Activated CD4-positive, alpha-beta T cell treated with anti-CD3 and anti-CD28 coated beads, Interleukin-2, amount 10 ng/mL, durations not matched to agents 7 days and 5 days (primary cell): ENCODE measurements at regions not wholly inside any gene's neighbourhood (a gene's known extent, or its start where the extent isn't known, plus 50 kb on each side); places are given as distances from the start of the nearest gene placed in this dataset.
"Not testable (repeated sequence)": the region's sequence is repeated elsewhere in the genome, so short reads cannot be mapped to it uniquely, and the experiment has no call there.

Experiments used
- CTCF ChIA-PET: fragments of 350-600 bp; sonication (Branson Sonifier 250); formaldehyde crosslinking; loops from one replicate; lab custom pipeline; 2021; ENCODE audit warnings: antibody characterized with exemption; lab: Charles Lee
- POLR2A ChIA-PET: fragments of 350-600 bp; sonication (Branson Sonifier 250); formaldehyde crosslinking; loops from one replicate; lab custom pipeline; 2021; ENCODE audit warnings: antibody characterized with exemption; lab: Charles Lee
- DNase-seq: peaks from one replicate; pipeline ENCODE4 v3.0.0-alpha.2; 2020
- H3K27ac Mint-ChIP-seq: one replicate; pipeline ENCODE4 v1.8.0; 2021; ENCODE audit warnings: mild to moderate bottlenecking, moderate library complexity, mixed read lengths
- H3K27me3 Mint-ChIP-seq: one replicate; pipeline ENCODE4 v1.8.0; 2021; ENCODE audit warnings: mixed read lengths
- H3K36me3 Mint-ChIP-seq: one replicate; pipeline ENCODE4 v1.8.0; 2021; ENCODE audit warnings: low read depth, mixed read lengths
- H3K4me1 Mint-ChIP-seq: one replicate; pipeline ENCODE4 v1.8.0; 2021; ENCODE audit warnings: mixed read lengths
- H3K4me3 Mint-ChIP-seq: one replicate; pipeline ENCODE4 v1.8.0; 2021; ENCODE audit warnings: mild to moderate bottlenecking, moderate library complexity, mixed read lengths
- H3K9me3 Mint-ChIP-seq: one replicate; pipeline ENCODE4 v1.8.0; 2021; ENCODE audit warnings: mixed read lengths

DNA sequence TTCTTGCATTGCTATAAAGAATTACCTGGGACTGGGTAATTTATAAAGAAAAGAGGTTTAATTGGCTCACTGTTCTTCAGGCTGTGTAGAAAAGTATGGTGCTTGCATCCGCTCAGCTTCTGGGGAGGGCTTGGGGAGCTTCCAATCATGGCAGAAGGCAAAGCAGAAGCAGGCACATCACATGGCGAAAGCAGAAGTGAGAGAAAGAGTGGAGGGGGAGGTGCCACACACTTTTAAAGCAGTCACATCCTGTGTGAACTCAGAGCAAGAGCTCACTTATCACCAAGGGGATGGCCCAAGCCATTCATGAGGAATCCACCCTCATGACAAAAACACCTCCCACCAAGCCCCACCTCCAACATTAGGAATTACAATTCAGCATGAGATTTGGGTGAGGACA lies 303.5 kb downstream of the OTUD1 start:
- no peak for DNase-seq
- Mint-ChIP-seq H3K4me3 (no peak overlapping the region), H3K9me3 (no peaks in the 10 kb centered on the region), H3K27me3 (no peaks in the 10 kb centered on the region), H3K4me1 (no peaks in the 10 kb centered on the region), H3K27ac (no peak overlapping the region), H3K36me3 (no peaks in the 10 kb centered on the region)
- ChIA-PET POLR2A (no interaction called here), CTCF (no interaction called here)

DNA sequence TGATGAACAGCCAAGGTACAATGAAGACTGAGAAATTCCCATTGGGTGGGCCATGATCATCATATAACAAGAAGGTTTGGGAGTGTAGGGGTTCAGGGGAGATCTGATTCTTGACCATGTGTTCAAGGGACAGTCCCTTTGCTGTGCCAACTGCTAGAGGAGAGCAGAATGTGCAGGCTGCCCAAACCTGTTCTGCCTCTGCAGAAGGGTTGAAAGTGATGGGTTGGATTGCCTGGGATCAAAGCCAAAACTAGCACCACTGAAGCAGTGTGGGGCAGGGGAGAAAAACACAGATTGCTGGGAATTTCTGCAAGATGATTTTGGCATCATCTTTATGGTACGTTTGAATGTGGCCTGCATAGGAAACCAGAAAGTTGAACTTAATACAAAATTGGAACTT lies 303.9 kb downstream of the OTUD1 start:
- POLR2A ChIA-PET, result no interaction called here
- CTCF ChIA-PET, result no interaction called here

DNA sequence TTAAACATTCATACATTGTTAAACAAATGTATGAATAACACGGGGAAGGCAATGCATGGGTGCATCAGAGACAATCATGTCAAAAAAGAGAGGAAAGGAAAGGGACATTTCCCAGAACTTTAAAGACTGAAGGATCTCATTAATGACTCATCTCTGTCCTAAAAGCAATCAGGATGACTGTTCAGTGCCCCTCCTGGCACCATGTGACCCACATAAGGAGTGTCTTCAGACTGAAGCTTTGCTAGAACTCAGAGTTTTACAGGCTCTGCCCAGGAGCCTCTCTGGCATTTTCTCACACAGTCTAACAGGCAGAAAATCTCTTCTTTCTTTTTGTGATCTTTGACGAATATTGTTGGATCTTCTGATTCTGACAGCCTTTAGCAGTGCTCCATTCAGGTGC lies 315.3 kb downstream of the OTUD1 start:
- DNase-seq, result no peak
- H3K4me1 Mint-ChIP-seq, result no peaks in the 10 kb centered on the region
- POLR2A ChIA-PET, result no interaction called here
- no peak overlapping the region for H3K4me3 Mint-ChIP-seq
- no peak overlapping the region for H3K27ac Mint-ChIP-seq
- H3K9me3 Mint-ChIP-seq, result no peaks in the 10 kb centered on the region
- CTCF ChIA-PET, result no interaction called here
- no peaks in the 10 kb centered on the region for H3K27me3 Mint-ChIP-seq
- no peaks in the 10 kb centered on the region for H3K36me3 Mint-ChIP-seq

More for the DNA sequence above, 303.9 kb downstream of the OTUD1 start:
- H3K9me3 Mint-ChIP-seq, result no peaks in the 10 kb centered on the region
- no peak overlapping the region for H3K4me3 Mint-ChIP-seq
- DNase-seq, result no peak
- no peak overlapping the region for H3K27ac Mint-ChIP-seq
- H3K27me3 Mint-ChIP-seq, result no peaks in the 10 kb centered on the region
- H3K36me3 Mint-ChIP-seq, result no peaks in the 10 kb centered on the region
- H3K4me1 Mint-ChIP-seq, result no peaks in the 10 kb centered on the region

DNA sequence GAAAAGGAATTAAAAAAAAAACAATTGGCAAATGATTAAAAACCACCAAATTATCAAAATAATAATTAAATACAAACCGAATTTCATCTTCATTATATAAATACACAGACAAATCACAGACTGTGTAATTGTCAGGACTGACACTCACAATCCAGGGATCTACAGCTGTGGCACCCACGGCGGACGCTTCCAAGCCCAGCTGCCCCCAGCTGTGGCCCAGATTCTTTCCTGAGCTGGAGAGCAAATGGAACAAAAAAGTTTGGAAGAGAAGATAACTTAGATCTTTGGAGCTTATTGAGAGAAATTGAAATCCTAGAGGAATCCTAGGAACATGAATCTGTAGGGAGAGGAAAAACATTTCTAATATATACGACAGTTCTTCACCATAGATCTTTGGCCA lies 316.1 kb downstream of the OTUD1 start:
- H3K4me3 Mint-ChIP-seq, result no peak overlapping the region
- H3K36me3 Mint-ChIP-seq, result no peaks in the 10 kb centered on the region
- ChIA-PET POLR2A (no interaction called here), CTCF (no interaction called here)
- no peak for DNase-seq
- H3K9me3 Mint-ChIP-seq, result no peaks in the 10 kb centered on the region
- H3K27ac Mint-ChIP-seq, result no peak overlapping the region
- no peaks in the 10 kb centered on the region for H3K27me3 Mint-ChIP-seq
- no peaks in the 10 kb centered on the region for H3K4me1 Mint-ChIP-seq

DNA sequence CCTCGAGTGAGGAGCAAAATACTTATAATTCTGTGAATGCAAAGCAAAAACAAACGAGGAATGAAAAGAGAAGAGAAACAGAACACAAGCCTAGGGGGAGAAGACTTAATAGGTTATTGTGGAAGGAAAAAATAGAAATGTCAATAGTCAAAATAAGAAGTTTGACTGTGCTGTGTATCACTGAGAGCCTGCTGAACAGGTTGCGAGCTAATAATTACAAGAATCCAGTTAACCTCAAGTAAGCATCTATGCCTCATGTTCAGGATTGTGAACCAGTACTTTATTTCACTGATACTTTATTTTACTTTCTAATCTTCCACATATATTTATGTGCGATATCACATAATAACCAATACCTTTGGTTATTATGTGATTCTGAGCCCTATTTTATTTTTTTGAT lies 316.7 kb downstream of the OTUD1 start:
- H3K27me3 Mint-ChIP-seq, result no peaks in the 10 kb centered on the region
- H3K36me3 Mint-ChIP-seq, result no peaks in the 10 kb centered on the region
- H3K4me3 Mint-ChIP-seq, result no peak overlapping the region
- H3K27ac Mint-ChIP-seq, result no peak overlapping the region
- H3K4me1 Mint-ChIP-seq, result no peaks in the 10 kb centered on the region
- no peak for DNase-seq
- no peaks in the 10 kb centered on the region for H3K9me3 Mint-ChIP-seq
- CTCF ChIA-PET, result no interaction called here
- POLR2A ChIA-PET, result no interaction called here

DNA sequence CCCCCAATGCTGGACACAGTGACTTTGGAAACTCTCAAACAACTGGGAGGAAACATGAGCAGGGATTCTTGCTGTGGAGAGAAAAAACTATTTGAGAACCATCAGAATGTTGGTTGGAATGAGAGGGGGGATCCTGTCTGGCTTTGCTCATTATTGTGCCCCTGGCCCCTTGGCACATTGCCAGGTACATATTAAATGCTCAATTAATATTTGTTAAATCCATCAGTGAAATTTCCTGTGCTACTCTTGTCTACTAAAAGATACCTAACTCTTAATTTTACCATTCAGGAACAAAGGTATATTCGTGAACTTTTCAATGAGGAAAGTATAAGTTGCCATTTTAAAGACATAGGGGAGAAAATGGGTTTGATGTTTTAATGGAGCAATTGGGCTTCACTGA lies 329.4 kb downstream of the OTUD1 start:
- ChIA-PET CTCF (no interaction called here), POLR2A (no interaction called here)
- H3K27me3 Mint-ChIP-seq, result no peaks in the 10 kb centered on the region
- DNase-seq, result no peak
- H3K4me3 Mint-ChIP-seq, result no peak overlapping the region
- H3K36me3 Mint-ChIP-seq, result no peaks in the 10 kb centered on the region
- no peaks in the 10 kb centered on the region for H3K4me1 Mint-ChIP-seq
- H3K27ac Mint-ChIP-seq, result no peak overlapping the region
- peaks cover 2% of the 10 kb centered on the region for H3K9me3 Mint-ChIP-seq

DNA sequence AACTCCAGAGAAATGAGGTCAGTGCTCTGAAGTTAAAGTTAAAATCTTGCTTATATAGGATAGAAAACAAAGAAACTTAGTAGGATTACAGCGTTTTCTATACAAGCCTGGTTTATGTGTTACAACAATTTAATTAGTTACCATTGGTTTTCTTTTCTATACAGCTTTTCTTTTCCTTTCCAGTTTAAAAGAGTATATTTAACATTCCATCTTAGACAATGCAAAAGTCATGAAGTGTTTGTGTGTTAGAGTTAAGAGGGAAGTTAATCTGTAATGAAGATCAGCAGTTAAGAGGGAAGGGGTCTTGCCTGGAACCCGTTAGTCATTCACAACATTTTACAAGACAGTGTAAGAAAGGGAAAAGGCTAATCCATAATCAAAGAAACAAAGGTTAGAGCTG lies 338.3 kb downstream of the OTUD1 start:
- H3K27ac Mint-ChIP-seq, result no peak overlapping the region
- no peaks in the 10 kb centered on the region for H3K36me3 Mint-ChIP-seq
- ChIA-PET POLR2A (no interaction called here), CTCF (no interaction called here)
- H3K9me3 Mint-ChIP-seq, result no peaks in the 10 kb centered on the region
- H3K27me3 Mint-ChIP-seq, result no peaks in the 10 kb centered on the region
- no peak overlapping the region for H3K4me3 Mint-ChIP-seq
- no peak for DNase-seq
- no peaks in the 10 kb centered on the region for H3K4me1 Mint-ChIP-seq

DNA sequence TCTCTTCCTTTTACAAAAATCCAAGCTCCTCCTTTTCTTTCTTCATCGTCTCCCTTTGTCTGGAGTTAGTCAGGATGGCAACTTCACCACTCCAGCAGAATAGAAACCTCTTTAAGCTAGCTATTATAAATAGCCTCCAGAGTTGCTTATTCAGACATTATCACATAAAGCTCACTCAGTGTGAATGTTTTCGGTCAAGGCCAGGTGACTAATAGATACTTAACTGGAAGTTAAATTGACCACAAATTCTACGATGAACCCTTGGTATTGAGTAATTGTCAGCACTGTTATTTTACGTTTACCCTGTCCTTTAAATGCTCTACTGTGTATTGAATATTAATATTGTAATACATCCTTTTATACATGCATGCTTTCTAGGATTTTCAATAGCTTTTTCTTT lies 340.4 kb downstream of the OTUD1 start:
- H3K4me3 Mint-ChIP-seq, result no peak overlapping the region
- H3K4me1 Mint-ChIP-seq, result no peaks in the 10 kb centered on the region
- ChIA-PET POLR2A (no interaction called here), CTCF (no interaction called here)
- no peaks in the 10 kb centered on the region for H3K27me3 Mint-ChIP-seq
- DNase-seq, result no peak
- no peaks in the 10 kb centered on the region for H3K36me3 Mint-ChIP-seq
- no peaks in the 10 kb centered on the region for H3K9me3 Mint-ChIP-seq
- H3K27ac Mint-ChIP-seq, result no peak overlapping the region

DNA sequence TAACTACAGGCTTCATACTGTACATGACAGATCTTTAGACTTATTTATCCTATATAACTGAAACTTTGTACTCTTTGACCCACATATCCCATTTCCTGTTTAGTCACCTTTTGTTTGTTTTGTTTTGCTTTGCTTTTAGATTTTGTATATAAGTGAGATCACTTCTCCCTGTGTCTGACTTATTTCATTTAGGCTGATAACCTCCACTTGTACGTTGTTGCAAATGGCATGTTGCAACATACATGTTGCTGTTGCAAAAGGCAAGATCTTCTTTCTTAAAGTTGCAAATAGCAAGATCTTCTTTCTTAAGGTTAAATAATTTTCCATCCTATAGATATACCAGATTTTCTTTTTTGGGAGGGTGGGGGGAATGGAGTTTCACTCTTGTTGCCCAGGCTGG lies 341.5 kb downstream of the OTUD1 start:
- ChIA-PET CTCF (no interaction called here), POLR2A (no interaction called here)
- no peaks in the 10 kb centered on the region for H3K36me3 Mint-ChIP-seq
- H3K4me3 Mint-ChIP-seq, result no peak overlapping the region
- no peaks in the 10 kb centered on the region for H3K9me3 Mint-ChIP-seq
- no peak for DNase-seq
- no peaks in the 10 kb centered on the region for H3K4me1 Mint-ChIP-seq
- no peaks in the 10 kb centered on the region for H3K27me3 Mint-ChIP-seq
- H3K27ac Mint-ChIP-seq, result no peak overlapping the region

DNA sequence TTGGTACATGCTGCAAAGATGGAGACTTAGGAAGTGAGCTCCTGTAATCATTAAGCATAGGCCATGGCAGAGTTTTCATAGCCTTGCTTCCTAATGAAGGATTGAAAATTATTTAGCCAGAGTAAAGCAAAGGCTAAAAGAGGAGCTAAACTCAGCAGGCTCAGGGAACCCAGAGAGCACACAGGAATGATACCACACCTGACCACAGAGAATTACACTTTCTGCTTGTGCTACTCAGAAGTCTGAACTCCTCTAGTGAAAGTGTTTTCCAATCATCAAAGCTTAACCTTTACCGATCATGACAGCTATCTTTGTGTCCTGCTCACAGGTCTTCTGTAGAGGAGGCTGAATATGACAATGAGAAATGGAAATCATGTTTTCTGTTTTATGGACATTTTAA lies 347.7 kb downstream of the OTUD1 start:
- H3K27ac Mint-ChIP-seq, result no peak overlapping the region
- no peaks in the 10 kb centered on the region for H3K27me3 Mint-ChIP-seq
- no peaks in the 10 kb centered on the region for H3K4me1 Mint-ChIP-seq
- no peaks in the 10 kb centered on the region for H3K9me3 Mint-ChIP-seq
- CTCF ChIA-PET, result interaction anchor here (0.6 kb wide), 1 partner anchor 42 kb away, joined by 3 read pairs; no protein-coding TSS in a partner anchor
- no peak for DNase-seq
- no peaks in the 10 kb centered on the region for H3K36me3 Mint-ChIP-seq
- H3K4me3 Mint-ChIP-seq, result no peak overlapping the region
- POLR2A ChIA-PET, result no interaction called here

DNA sequence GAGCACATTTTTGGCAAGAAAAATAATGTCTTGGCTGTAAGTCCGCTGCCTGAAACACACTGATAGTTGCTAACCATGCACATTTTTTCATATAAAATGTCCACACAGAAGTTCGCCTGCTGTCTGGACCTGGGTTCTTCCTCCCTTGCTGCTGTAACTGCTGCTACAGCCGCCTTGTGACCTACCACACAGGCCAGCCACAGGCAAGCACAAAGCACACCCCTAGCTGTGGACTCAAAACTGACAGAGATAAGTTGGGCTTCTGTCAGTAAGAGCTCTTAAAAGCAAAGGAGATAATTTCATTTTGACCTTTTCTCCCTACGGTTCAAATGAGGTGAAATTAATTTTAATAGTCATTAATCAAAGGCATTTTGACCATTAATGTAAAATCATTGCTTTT lies 354.7 kb downstream of the OTUD1 start:
- Mint-ChIP-seq H3K27me3 (no peaks in the 10 kb centered on the region), H3K27ac (no peak overlapping the region), H3K9me3 (peaks cover 4% of the 10 kb centered on the region), H3K36me3 (no peaks in the 10 kb centered on the region), H3K4me1 (peaks cover 6% of the 10 kb centered on the region), H3K4me3 (no peak overlapping the region)
- no peak for DNase-seq
- CTCF ChIA-PET, result no interaction called here
- POLR2A ChIA-PET, result no interaction called here

DNA sequence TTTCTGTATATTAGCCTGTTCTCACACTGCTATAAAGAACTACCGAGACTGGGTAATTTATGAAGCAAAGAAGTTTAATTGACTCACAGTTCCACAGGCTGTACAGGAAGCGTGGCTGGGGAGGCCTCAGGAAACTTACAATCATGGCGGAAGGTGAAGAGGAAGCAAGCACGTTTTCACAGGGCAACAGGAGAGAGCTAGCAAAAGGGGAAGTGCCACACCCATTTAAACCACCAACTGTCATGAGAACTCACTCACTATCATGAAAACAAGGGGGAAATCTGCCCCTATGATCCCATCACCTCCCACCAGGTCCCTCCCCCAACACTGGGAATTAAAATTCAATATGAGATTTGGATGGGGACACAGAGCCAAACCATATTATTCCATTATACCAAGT lies 358.6 kb downstream of the OTUD1 start:
- H3K9me3 Mint-ChIP-seq, H3K27me3 Mint-ChIP-seq, H3K4me1 Mint-ChIP-seq, DNase-seq, POLR2A ChIA-PET, H3K27ac Mint-ChIP-seq, CTCF ChIA-PET, H3K36me3 Mint-ChIP-seq, H3K4me3 Mint-ChIP-seq: not testable (repeated sequence)

DNA sequence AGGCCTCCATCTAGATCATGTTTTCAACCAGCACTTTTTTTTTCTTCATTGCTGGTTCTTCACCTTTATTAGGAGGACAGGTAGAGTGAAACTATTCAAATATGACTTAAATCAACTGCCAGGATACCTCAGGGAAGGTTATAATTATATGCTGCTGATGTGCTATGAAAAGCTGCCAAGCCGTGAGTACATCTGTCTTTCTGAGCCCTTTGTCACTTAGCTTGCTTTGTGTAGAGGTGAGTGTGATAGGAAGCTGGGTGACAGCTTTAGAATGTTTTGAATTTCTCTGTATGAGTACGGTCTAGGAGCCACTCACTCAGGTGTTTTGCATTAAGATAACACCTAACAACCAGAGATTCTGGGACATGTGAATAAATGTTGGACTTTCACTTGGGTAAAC lies 365.2 kb downstream of the OTUD1 start:
- CTCF ChIA-PET, result no interaction called here
- POLR2A ChIA-PET, result no interaction called here
- no peaks in the 10 kb centered on the region for H3K4me1 Mint-ChIP-seq
- H3K27me3 Mint-ChIP-seq, result no peaks in the 10 kb centered on the region
- no peak overlapping the region for H3K4me3 Mint-ChIP-seq
- DNase-seq, result no peak
- H3K9me3 Mint-ChIP-seq, result no peaks in the 10 kb centered on the region
- no peak overlapping the region for H3K27ac Mint-ChIP-seq
- H3K36me3 Mint-ChIP-seq, result no peaks in the 10 kb centered on the region

DNA sequence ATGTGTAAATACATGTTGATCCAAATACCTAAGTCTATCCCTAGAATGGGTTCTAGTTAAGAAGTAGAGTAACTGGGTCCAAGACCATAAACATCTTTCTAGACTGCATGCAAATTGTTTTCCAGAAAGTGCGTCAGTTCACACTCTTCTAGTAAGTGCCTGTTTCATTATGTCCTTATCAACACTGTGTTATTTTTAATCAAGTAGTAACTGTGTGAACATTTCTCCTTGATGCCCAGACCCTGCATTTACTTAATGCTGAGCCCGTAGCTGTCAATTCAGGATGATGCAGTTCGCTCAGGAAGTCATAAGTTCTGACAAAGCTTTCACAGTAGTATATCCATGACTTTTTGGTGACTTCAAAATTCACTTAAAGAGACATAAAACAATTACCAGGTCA lies 374.8 kb downstream of the OTUD1 start:
- Mint-ChIP-seq H3K9me3 (no peaks in the 10 kb centered on the region), H3K4me1 (no peaks in the 10 kb centered on the region), H3K27ac (no peak overlapping the region), H3K4me3 (no peak overlapping the region), H3K36me3 (no peaks in the 10 kb centered on the region), H3K27me3 (no peaks in the 10 kb centered on the region)
- ChIA-PET POLR2A (no interaction called here), CTCF (no interaction called here)
- DNase-seq, result no peak

DNA sequence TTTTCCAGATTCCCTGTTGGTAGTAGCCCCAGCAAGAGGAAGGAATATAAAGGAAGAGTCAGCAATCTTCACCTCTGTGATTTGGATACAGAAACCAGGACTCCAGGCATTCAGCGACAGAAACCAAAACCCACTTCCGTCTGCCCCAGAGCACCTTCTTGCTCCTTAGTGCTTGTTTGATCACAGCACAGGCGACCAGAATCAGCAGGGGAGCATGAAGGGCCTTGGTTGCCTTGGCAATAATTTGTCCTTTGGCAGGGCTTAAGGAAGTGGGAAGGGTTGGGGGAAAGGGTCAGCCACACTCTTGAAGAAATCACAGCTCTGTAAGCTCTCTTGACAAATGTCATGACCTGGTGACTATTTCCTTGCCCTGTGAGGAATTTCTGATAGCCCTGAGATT lies 379.6 kb downstream of the OTUD1 start:
- ChIA-PET CTCF (no interaction called here), POLR2A (no interaction called here)
- H3K36me3 Mint-ChIP-seq, result no peaks in the 10 kb centered on the region
- no peak overlapping the region for H3K27ac Mint-ChIP-seq
- no peak for DNase-seq
- H3K27me3 Mint-ChIP-seq, result no peaks in the 10 kb centered on the region
- H3K4me1 Mint-ChIP-seq, result no peaks in the 10 kb centered on the region
- H3K9me3 Mint-ChIP-seq, result no peaks in the 10 kb centered on the region
- no peak overlapping the region for H3K4me3 Mint-ChIP-seq
